ENCODE measurements at regions not wholly inside any gene's neighbourhood (a gene's known extent, or its start where the extent isn't known, plus 50 kb on each side); places are given as distances from the start of the nearest gene placed in this dataset.

- no peaks in the 10 kb centered on the region for H3K9me3 ChIP-seq
- H3K27ac ChIP-seq, result no peak overlapping the region
- no peak for TF ChIP-seq POLR2A (IDR thresholded peaks at IDR 0.05)
- TF ChIP-seq, protein P1, sequence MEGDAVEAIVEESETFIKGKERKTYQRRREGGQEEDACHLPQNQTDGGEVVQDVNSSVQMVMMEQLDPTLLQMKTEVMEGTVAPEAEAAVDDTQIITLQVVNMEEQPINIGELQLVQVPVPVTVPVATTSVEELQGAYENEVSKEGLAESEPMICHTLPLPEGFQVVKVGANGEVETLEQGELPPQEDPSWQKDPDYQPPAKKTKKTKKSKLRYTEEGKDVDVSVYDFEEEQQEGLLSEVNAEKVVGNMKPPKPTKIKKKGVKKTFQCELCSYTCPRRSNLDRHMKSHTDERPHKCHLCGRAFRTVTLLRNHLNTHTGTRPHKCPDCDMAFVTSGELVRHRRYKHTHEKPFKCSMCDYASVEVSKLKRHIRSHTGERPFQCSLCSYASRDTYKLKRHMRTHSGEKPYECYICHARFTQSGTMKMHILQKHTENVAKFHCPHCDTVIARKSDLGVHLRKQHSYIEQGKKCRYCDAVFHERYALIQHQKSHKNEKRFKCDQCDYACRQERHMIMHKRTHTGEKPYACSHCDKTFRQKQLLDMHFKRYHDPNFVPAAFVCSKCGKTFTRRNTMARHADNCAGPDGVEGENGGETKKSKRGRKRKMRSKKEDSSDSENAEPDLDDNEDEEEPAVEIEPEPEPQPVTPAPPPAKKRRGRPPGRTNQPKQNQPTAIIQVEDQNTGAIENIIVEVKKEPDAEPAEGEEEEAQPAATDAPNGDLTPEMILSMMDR (IDR thresholded peaks at IDR 0.05), result no peak
- no peak for TF ChIP-seq EP300 (IDR thresholded peaks at IDR 0.05)
- 88 to 92% (median 90%) methylated on average over 3 of the region's 3 CpGs for WGBS, 3 donors
- intact Hi-C loops (cut with DNase I), result no loop called here
- H3K27me3 ChIP-seq, result no peaks in the 10 kb centered on the region
- no peaks in the 10 kb centered on the region for H3K36me3 ChIP-seq
- no peaks in the 10 kb centered on the region for H3K4me1 ChIP-seq (ENCODE audit: insufficient read depth)
- DNase-seq, result no peak
- H3K4me3 ChIP-seq, result no peak overlapping the region
Observed at GRCh38 chr4:37165844-37166243, 78.7 kb upstream of the NWD2 start.

DNA sequence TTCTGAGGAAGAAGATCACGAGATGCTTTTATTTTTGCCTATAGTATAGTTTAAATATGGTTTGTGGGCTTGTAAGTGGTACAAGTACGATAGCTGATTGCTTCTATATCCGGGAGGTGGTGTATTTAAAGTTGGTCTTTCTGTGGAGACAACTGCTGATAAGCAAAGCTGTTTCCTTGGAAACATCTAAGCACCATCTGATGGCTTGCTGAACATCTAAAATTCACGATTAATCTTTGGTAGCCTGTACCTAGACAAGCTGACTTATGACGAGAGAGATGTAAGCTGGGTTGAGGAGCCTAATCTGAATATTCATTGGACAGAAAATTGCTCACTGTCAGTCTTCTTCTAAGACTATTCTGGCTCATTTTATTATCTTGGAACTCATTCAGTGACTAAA is 74.6 kb upstream of the NWD2 start:
- Histone ChIP-seq H3K4me3 (no peak overlapping the region), H3K27me3 (no peaks in the 10 kb centered on the region), H3K9me3 (no peaks in the 10 kb centered on the region), H3K27ac (no peak overlapping the region), H3K4me1 (ENCODE audit: insufficient read depth) (no peaks in the 10 kb centered on the region), H3K36me3 (no peaks in the 10 kb centered on the region)
- TF ChIP-seq POLR2A (IDR thresholded peaks at IDR 0.05) (no peak), EP300 (IDR thresholded peaks at IDR 0.05) (no peak)
- TF ChIP-seq, protein P1 (IDR thresholded peaks at IDR 0.05), result no peak
- WGBS, 3 donors, result 69 to 81% (median 75%) methylated on average over 5 of the region's 5 CpGs
- no peak for DNase-seq
- intact Hi-C loops (cut with DNase I), result no loop called here

DNA sequence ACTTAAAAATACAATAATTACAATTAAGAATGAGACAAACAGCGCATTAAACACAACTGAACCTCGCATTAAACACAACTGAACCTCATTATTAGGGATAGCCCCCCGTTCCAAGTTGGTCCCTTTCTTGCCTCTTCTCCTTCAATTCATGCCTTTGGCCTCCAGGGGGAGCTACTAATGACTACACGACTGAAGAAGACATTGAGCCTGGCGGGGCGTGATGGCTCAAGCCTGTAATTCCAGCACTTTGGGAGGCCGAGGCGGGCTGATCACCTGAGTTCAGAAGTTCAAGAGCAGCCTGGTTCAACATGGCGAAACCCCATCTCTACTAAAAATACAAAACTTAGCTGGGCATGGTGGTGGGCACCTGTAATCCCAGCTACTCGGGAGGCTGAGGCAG is 56.4 kb upstream of the NWD2 start:
- H3K36me3 ChIP-seq, result no peaks in the 10 kb centered on the region
- H3K4me3 ChIP-seq, result no peak overlapping the region
- intact Hi-C loops (cut with DNase I), result no loop called here
- H3K9me3 ChIP-seq, result no peaks in the 10 kb centered on the region
- H3K27ac ChIP-seq, result no peak overlapping the region
- no peaks in the 10 kb centered on the region for H3K4me1 ChIP-seq (ENCODE audit: insufficient read depth)
- no peaks in the 10 kb centered on the region for H3K27me3 ChIP-seq
- TF ChIP-seq, protein P1 (IDR thresholded peaks at IDR 0.05), result no peak
- TF ChIP-seq POLR2A (IDR thresholded peaks at IDR 0.05) (no peak), EP300 (IDR thresholded peaks at IDR 0.05) (no peak)
- WGBS, 3 donors, result 74 to 81% (median 79%) methylated on average over 10 of the region's 10 CpGs
- DNase-seq, result no peak

Small RNA genes lying in the stretch of these regions (microRNA-seq; reads per million reads assigned to microRNA genes)
- 0 reads per million in 3 donors for gene MIR1255B1

All from ovary (tissue), 7 donors.